GM12878 (cell line): ENCODE measurements at regions not wholly inside any gene's neighbourhood (a gene's known extent, or its start where the extent isn't known, plus 50 kb on each side); places are given as distances from the start of the nearest gene placed in this dataset.

Experiments
- ATAC-seq: fragments of 200-7000 bp; cut with Tn5 transposase; 3 replicates; pipeline ENCODE4 v1.9.1; 2020; ENCODE audit warnings: mild to moderate bottlenecking, moderate library complexity
- BruUV-seq: library from RNA; stranded (reverse); fragments of 400-500 nt; replicated peaks from 2 replicates; lab custom pipeline; 2021; lab: Mats Ljungman, UMichigan
- CTCF ChIA-PET: fragments of 300-600 bp; sonication (Branson Sonifier 250); formaldehyde crosslinking; extraction: SDS; loops from one replicate; lab custom pipeline; 2021; ENCODE audit warnings: inconsistent platforms; lab: Yijun Ruan, JAX
- POLR2A ChIA-PET: fragments of 350-600 bp; formaldehyde crosslinking; extraction: SDS; loops from one replicate; lab custom pipeline; 2021; ENCODE audit warnings: inconsistent platforms; lab: Charles Lee
- RAD21 ChIA-PET: fragments of 300-600 bp; sonication (Branson Sonifier 250); formaldehyde crosslinking; loops from one replicate; lab custom pipeline; 2023; ENCODE audit warnings: antibody characterized with exemption; ENCODE audit not compliant: unreplicated experiment; lab: Charles Lee
- SMC1A ChIA-PET: fragments of 300-600 bp; sonication (Branson Sonifier 250); formaldehyde crosslinking; loops from one replicate; lab custom pipeline; 2023; ENCODE audit not compliant: unreplicated experiment, uncharacterized antibody; lab: Charles Lee
- DNase-seq: peaks from one replicate; pipeline ENCODE4 v3.0.0-alpha.2; 2011; ENCODE audit warnings: low read depth, low spot score
- FAIRE-seq: peaks from 3 replicates; lab custom pipeline; 2011; peaks lifted over from hg19 to GRCh38; lab: Jason Lieb, UNC
- H2AFZ ChIP-seq: 2 replicates; pipeline ENCODE4 v1.6.0; 2011; ENCODE audit warnings: low read depth, low read length, control low read depth; ENCODE audit not compliant: control insufficient read depth
- H3K27ac ChIP-seq: 2 replicates; pipeline ENCODE4 v1.5.1; 2011; ENCODE audit warnings: control low read depth; ENCODE audit not compliant: control insufficient read depth, insufficient read depth
- H3K27me3 ChIP-seq, 2 experiments: replicated peaks in 1 of 2; 2 replicates each; pipeline versions ENCODE4 v1.6.0 to v1.6.1; 2011; ENCODE audit warnings: low read length in 1 of 2; ENCODE audit not compliant: control insufficient read depth in 2 of 2, insufficient read depth in 2 of 2
- H3K36me3 ChIP-seq, 2 experiments: 2 replicates each; pipeline ENCODE4 v1.5.1; 2011; ENCODE audit warnings: low read length in 1 of 2; ENCODE audit not compliant: control insufficient read depth in 2 of 2, insufficient read depth in 2 of 2
- H3K4me1 ChIP-seq: 2 replicates; pipeline ENCODE4 v1.6.1; 2011; ENCODE audit warnings: mild to moderate bottlenecking, low read length, moderate library complexity, mixed read lengths; ENCODE audit not compliant: control insufficient read depth, insufficient read depth
- H3K4me2 ChIP-seq: 2 replicates; pipeline ENCODE4 v1.6.0; 2011; ENCODE audit warnings: control low read depth; ENCODE audit not compliant: control insufficient read depth, insufficient read depth
- H3K4me3 ChIP-seq: fragments of 200-600 bp; sonication (generic); 2 replicates; pipeline ENCODE4 v1.5.1; 2016
- H3K79me2 ChIP-seq: 2 replicates; pipeline ENCODE4 v1.6.0; 2011; ENCODE audit warnings: low read length; ENCODE audit not compliant: control insufficient read depth, insufficient read depth
- H3K9ac ChIP-seq: 2 replicates; pipeline ENCODE4 v1.8.0; 2011; ENCODE audit warnings: low read length, control low read depth, mixed read lengths; ENCODE audit not compliant: control insufficient read depth, insufficient read depth
- H3K9me3 ChIP-seq: replicated peaks from 3 replicates; pipeline ENCODE4 v1.5.1; 2011; ENCODE audit warnings: mild to moderate bottlenecking, low read length; ENCODE audit not compliant: control insufficient read depth, insufficient read depth
- H4K20me1 ChIP-seq: 2 replicates; pipeline ENCODE4 v1.6.0; 2011; ENCODE audit not compliant: control insufficient read depth, insufficient read depth
- BMI1 ChIP-seq: fragments of 450-650 bp; IDR thresholded peaks from 2 replicates; pipeline ENCODE4 v1.6.1; 2016; ENCODE audit warnings: mild to moderate bottlenecking, moderate library complexity, borderline replicate concordance
- FOS ChIP-seq: IDR thresholded peaks from 3 replicates; pipeline ENCODE4 v1.6.1; 2011; ENCODE audit warnings: borderline replicate concordance; ENCODE audit not compliant: insufficient read length; ENCODE audit errors: extremely low read depth
- GABPA ChIP-seq: IDR thresholded peaks from 2 replicates; pipeline ENCODE4 v1.6.1; 2014; ENCODE audit warnings: antibody characterized with exemption, low read depth, mild to moderate bottlenecking, inconsistent platforms
- HDAC2 ChIP-seq: fragments of 200-600 bp; sonication (generic); IDR thresholded peaks from 2 replicates; pipeline ENCODE4 v1.6.1; 2017
- KLF5 ChIP-seq: fragments of 450-650 bp; IDR thresholded peaks from 2 replicates; pipeline ENCODE4 v1.6.1; 2014; ENCODE audit warnings: mild to moderate bottlenecking; ENCODE audit not compliant: partially characterized antibody
- NR2C1 ChIP-seq: fragments of 450-650 bp; IDR thresholded peaks from 2 replicates; pipeline ENCODE4 v1.6.1; 2017; ENCODE audit warnings: antibody characterized with exemption, mild to moderate bottlenecking, moderate library complexity
- PBX3 ChIP-seq: IDR thresholded peaks from 2 replicates; pipeline ENCODE4 v1.6.1; 2011; ENCODE audit warnings: mild to moderate bottlenecking, low read depth, low read length, moderate library complexity; ENCODE audit not compliant: insufficient replicate concordance
- RB1 ChIP-seq: fragments of 450-650 bp; formaldehyde crosslinking; IDR thresholded peaks from 2 replicates; pipeline ENCODE4 v1.6.1; 2017; ENCODE audit warnings: mild to moderate bottlenecking, borderline replicate concordance
- RBBP5 ChIP-seq: fragments of 200-600 bp; sonication (generic); conservative IDR thresholded peaks from 2 replicates; pipeline ENCODE4 v1.6.1; 2016
- SUZ12 ChIP-seq: fragments of 200-600 bp; sonication (generic); IDR thresholded peaks from one replicate; pipeline ENCODE4 v1.6.1; 2018; ENCODE audit warnings: antibody characterized with exemption, mild to moderate bottlenecking; ENCODE audit not compliant: unreplicated experiment
- TCF3 ChIP-seq: IDR thresholded peaks from 2 replicates; pipeline ENCODE4 v1.6.1; 2012; ENCODE audit warnings: low read depth, mild to moderate bottlenecking, low read length, borderline replicate concordance; ENCODE audit not compliant: insufficient read depth
- TCF7 ChIP-seq: IDR thresholded peaks from 2 replicates; pipeline ENCODE4 v1.6.1; 2014; ENCODE audit warnings: antibody characterized with exemption, borderline replicate concordance
- ZNF274 ChIP-seq: IDR thresholded peaks from one replicate; pipeline ENCODE4 v1.8.0; 2011; ENCODE audit not compliant: insufficient read length, insufficient read depth
- ZNF622 ChIP-seq: fragments of 450-650 bp; IDR thresholded peaks from 2 replicates; pipeline ENCODE4 v1.6.1; 2017; ENCODE audit warnings: mild to moderate bottlenecking, inconsistent platforms
- ZNF687 ChIP-seq: fragments of 450-650 bp; IDR thresholded peaks from 2 replicates; pipeline ENCODE4 v1.6.1; 2017; ENCODE audit warnings: mild to moderate bottlenecking, moderate library complexity
- WGBS: methylation state at CpG from one replicate; pipeline ENCODE4 v1.1.6; 2016; ENCODE audit warnings: low lambda C conversion rate; ENCODE audit not compliant: insufficient replicate concordance, insufficient coverage; ENCODE audit errors: missing lambda C conversion rate; 5-methylcytosine and 5-hydroxymethylcytosine counted together
- in situ Hi-C: fragments of 300-500 bp; cut with MboI; formaldehyde crosslinking; loops from 9 replicates; pipeline ENCODE4 v1.14.3; 2018; ENCODE audit warnings: mixed read lengths
- intact Hi-C: fragments of 100-400 bp; cut with micrococcal nuclease; formaldehyde crosslinking; loops from one replicate; pipeline ENCODE4 v1.14.2; 2022; ENCODE audit not compliant: unreplicated experiment

GRCh38 chr4:138833974-138834373 is 181.6 kb upstream of the NOCT start (continued):
- TF ChIP-seq BMI1 (no peak), HDAC2 (no peak), RBBP5 (no peak), ZNF687 (no peak)

- H3K9me3 ChIP-seq, result no peaks in the 10 kb centered on the region
- ChIA-PET SMC1A (no interaction called here), POLR2A (interaction anchor here (0.7 kb wide), 1 partner anchor 681 kb away, joined by 3 read pairs; no protein-coding TSS in a partner anchor), CTCF (interaction anchor here (0.7 kb wide), 1 partner anchor 14 kb away, joined by 3 read pairs; no protein-coding TSS in a partner anchor), RAD21 (interaction anchor here (0.9 kb wide), 1 partner anchor 39 kb away, joined by 3 read pairs; no protein-coding TSS in a partner anchor)
- H3K9ac ChIP-seq, result no peak overlapping the region
- 0 out of 4 replicates have a peak, but pooled peaks cover 0 to 1% of the 10 kb centered on the region in 2 experiments for H3K27me3 ChIP-seq
- no peaks in the 10 kb centered on the region for H3K4me1 ChIP-seq
- intact Hi-C loops, result no loop called here
- no peaks in the 10 kb centered on the region for H3K36me3 ChIP-seq
- TF ChIP-seq ZNF274 (no peak), RB1 (no peak), FOS (no peak), TCF3 (no peak), SUZ12 (no peak), ZNF622 (no peak), PBX3 (no peak), TCF7 (no peak), GABPA (no peak), KLF5 (no peak), NR2C1 (no peak)
- H3K4me3 ChIP-seq, result no peak overlapping the region
- H3K27ac ChIP-seq, result no peak overlapping the region
- H4K20me1 ChIP-seq, result no peaks in the 10 kb centered on the region
- WGBS, result 20% methylated on average over 1 of the region's 1 CpG
- H3K79me2 ChIP-seq, result no peaks in the 10 kb centered on the region
- DNase-seq (no peak), FAIRE-seq (no peak), ATAC-seq (peak; percentile 45; the same call in 2 of the 3 replicates)
- in situ Hi-C loops, result no loop called here
- no peak overlapping the region for H3K4me2 ChIP-seq
- no TSS peak for BruUV-seq
- no peak overlapping the region for H2AFZ ChIP-seq
Observed at GRCh38 chr4:138832563-138832962, 183.0 kb upstream of the NOCT start.
